GM23338 (cell line): ENCODE measurements at regions not wholly inside any gene's neighbourhood (a gene's known extent, or its start where the extent isn't known, plus 50 kb on each side); places are given as distances from the start of the nearest gene placed in this dataset.
"Not testable (repeated sequence)": the region's sequence is repeated elsewhere in the genome, so short reads cannot be mapped to it uniquely, and the experiment has no call there.

Experiments used
- CREB1 ChIP-seq: fragments of 250-450 bp; sonication (Bioruptor Pico); IDR thresholded peaks from 2 replicates; pipeline ENCODE4 v1.5.0; 2020; ENCODE audit warnings: low read depth, mild to moderate bottlenecking, moderate library complexity
- CTCF ChIP-seq, 2 experiments: fragments of 200-600 bp in 1 of 2; sonication (generic) in 1 of 2; conservative IDR thresholded peaks; 2 replicates each; pipeline versions ENCODE4 v1.5.1 to v1.6.1; 2016 to 2017; ENCODE audit warnings: antibody characterized with exemption in 2 of 2, low read depth in 2 of 2, mild to moderate bottlenecking in 2 of 2, moderate library complexity in 1 of 2
- EZH2 ChIP-seq: fragments of 200-600 bp; sonication (generic); IDR thresholded peaks from one replicate; pipeline ENCODE4 v1.8.0; 2017; ENCODE audit warnings: antibody characterized with exemption, mild to moderate bottlenecking, low read depth; ENCODE audit not compliant: unreplicated experiment
- EZH2phosphoT487 ChIP-seq: fragments of 200-600 bp; sonication (generic); IDR thresholded peaks from one replicate; pipeline ENCODE4 v1.8.1; 2018; ENCODE audit warnings: antibody characterized with exemption; ENCODE audit not compliant: unreplicated experiment
- JUNB ChIP-seq: IDR thresholded peaks from one replicate; pipeline ENCODE4 v1.6.1; 2016; ENCODE audit warnings: antibody characterized with exemption; ENCODE audit not compliant: unreplicated experiment
- NANOG ChIP-seq: IDR thresholded peaks from 2 replicates; pipeline ENCODE4 v1.6.1; 2016; ENCODE audit warnings: antibody characterized with exemption, borderline replicate concordance
- POLR2AphosphoS5 ChIP-seq: IDR thresholded peaks from 2 replicates; pipeline ENCODE4 v1.6.1; 2016; ENCODE audit warnings: antibody characterized with exemption, low read depth
- REST ChIP-seq: IDR thresholded peaks from one replicate; pipeline ENCODE4 v1.6.1; 2018; ENCODE audit warnings: antibody characterized with exemption; ENCODE audit not compliant: unreplicated experiment
- STAT1 ChIP-seq: IDR thresholded peaks from one replicate; pipeline ENCODE4 v1.6.1; 2016; ENCODE audit warnings: antibody characterized with exemption; ENCODE audit not compliant: unreplicated experiment
- ZNF114 ChIP-seq: fragments of 250-450 bp; sonication (Bioruptor Pico); IDR thresholded peaks from 2 replicates; pipeline ENCODE4 v1.5.0; 2020; ENCODE audit warnings: mild to moderate bottlenecking, moderate library complexity
- ZNF331 ChIP-seq: fragments of 250-450 bp; sonication (Bioruptor Pico); IDR thresholded peaks from 2 replicates; pipeline ENCODE4 v1.5.0; 2020; ENCODE audit warnings: low read depth, mild to moderate bottlenecking, moderate library complexity

GRCh38 chr2:195433729-195434128 lies 223.3 kb upstream of the SLC39A10 start:
- TF ChIP-seq CTCF (conservative IDR thresholded peaks at IDR 0.05; ENCODE audit: low read depth in 2 of 2); REST; POLR2AphosphoS5; EZH2; ZNF331 (CRISPR knock-in tag); JUNB; CREB1 (CRISPR knock-in tag); ZNF114 (CRISPR knock-in tag); EZH2phosphoT487; NANOG; STAT1: not testable (repeated sequence)
